Gastroesophageal sphincter (tissue), 4 donors: ENCODE measurements at regions not wholly inside any gene's neighbourhood (a gene's known extent, or its start where the extent isn't known, plus 50 kb on each side); places are given as distances from the start of the nearest gene placed in this dataset.

ENCODE experiments used
- ATAC-seq: fragments of 150-250 bp; one replicate; pipeline ENCODE4 v1.9.1; 2016; ENCODE audit warnings: mild to moderate bottlenecking, moderate library complexity
- H3K27ac ChIP-seq, 4 donors: fragments of 200-600 bp; sonication (generic) in 3 of 4; 1 replicate in 3 of 4; 2 replicates in 1 of 4; pipeline ENCODE4 v1.5.1; 2016 to 2019
- H3K27me3 ChIP-seq: fragments of 200-600 bp; sonication (generic); one replicate; pipeline ENCODE4 v1.5.1; 2019
- H3K36me3 ChIP-seq, 2 donors: fragments of 200-600 bp; sonication (generic); one replicate each; pipeline ENCODE4 v1.5.1; 2019; ENCODE audit warnings: control low read depth in 1 of 2
- H3K4me1 ChIP-seq, 3 donors: fragments of 200-600 bp; sonication (generic); 1 replicate in 2 of 3; 2 replicates in 1 of 3; pipeline ENCODE4 v1.5.1; 2016 to 2019; ENCODE audit warnings: control low read depth in 2 of 3
- H3K4me3 ChIP-seq, 2 donors: fragments of 200-600 bp; sonication (generic); one replicate each; pipeline ENCODE4 v1.5.1; 2019; ENCODE audit warnings: mild to moderate bottlenecking in 1 of 2, moderate library complexity in 1 of 2
- H3K9me3 ChIP-seq, 3 donors: fragments of 200-600 bp; sonication (generic); one replicate each; pipeline ENCODE4 v1.5.1; 2017 to 2019; ENCODE audit warnings: control low read depth in 2 of 3
- CTCF ChIP-seq, 4 experiments: fragments of 200-600 bp in 2 of 4; fragments of 450-650 bp in 2 of 4; sonication (generic) in 1 of 4; IDR thresholded peaks; one replicate each; pipeline ENCODE4 v1.5.1; 2017 to 2019; ENCODE audit warnings: antibody characterized with exemption in 4 of 4, mild to moderate bottlenecking in 2 of 4, moderate library complexity in 2 of 4
- EP300 ChIP-seq: sonication (generic); formaldehyde crosslinking; IDR thresholded peaks from one replicate; pipeline ENCODE4 v1.6.1; 2017; ENCODE audit warnings: antibody characterized with exemption, mild to moderate bottlenecking
- POLR2A ChIP-seq, 2 donors: fragments of 450-650 bp; IDR thresholded peaks; one replicate each; pipeline ENCODE4 v1.6.1; 2017; ENCODE audit warnings: antibody characterized with exemption in 2 of 2, mild to moderate bottlenecking in 2 of 2, moderate library complexity in 1 of 2
- POLR2AphosphoS5 ChIP-seq: sonication (generic); formaldehyde crosslinking; IDR thresholded peaks from one replicate; pipeline ENCODE4 v1.6.1; 2017; ENCODE audit warnings: antibody characterized with exemption
- WGBS, 2 donors: methylation state at CpG; one replicate each; pipeline ENCODE4 v1.1.5; 2018; ENCODE audit warnings: low coverage in 1 of 2; 5-methylcytosine and 5-hydroxymethylcytosine counted together

- no peak for TF ChIP-seq POLR2AphosphoS5
- no peak for TF ChIP-seq EP300
- TF ChIP-seq CTCF (IDR thresholded peaks at IDR 0.05), result no peak
- no peak for TF ChIP-seq POLR2A (IDR thresholded peaks at IDR 0.05)
- Histone ChIP-seq H3K27ac (no peak overlapping the region), H3K27me3 (no peaks in the 10 kb centered on the region), H3K4me3 (no peak overlapping the region), H3K36me3 (no peaks in the 10 kb centered on the region), H3K4me1 (no peaks in the 10 kb centered on the region), H3K9me3 (no peaks in the 10 kb centered on the region)
- WGBS, 2 donors, result 49 to 69% methylated on average over 4 of the region's 4 CpGs
- no peak for ATAC-seq
These were observed 50.2 kb upstream of the LHX8 start for GRCh38 chr1:75083848-75084514.
